ENCODE measurements at regions not wholly inside any gene's neighbourhood (a gene's known extent, or its start where the extent isn't known, plus 50 kb on each side); places are given as distances from the start of the nearest gene placed in this dataset.
"Not testable (repeated sequence)": the region's sequence is repeated elsewhere in the genome, so short reads cannot be mapped to it uniquely, and the experiment has no call there.

DNA sequence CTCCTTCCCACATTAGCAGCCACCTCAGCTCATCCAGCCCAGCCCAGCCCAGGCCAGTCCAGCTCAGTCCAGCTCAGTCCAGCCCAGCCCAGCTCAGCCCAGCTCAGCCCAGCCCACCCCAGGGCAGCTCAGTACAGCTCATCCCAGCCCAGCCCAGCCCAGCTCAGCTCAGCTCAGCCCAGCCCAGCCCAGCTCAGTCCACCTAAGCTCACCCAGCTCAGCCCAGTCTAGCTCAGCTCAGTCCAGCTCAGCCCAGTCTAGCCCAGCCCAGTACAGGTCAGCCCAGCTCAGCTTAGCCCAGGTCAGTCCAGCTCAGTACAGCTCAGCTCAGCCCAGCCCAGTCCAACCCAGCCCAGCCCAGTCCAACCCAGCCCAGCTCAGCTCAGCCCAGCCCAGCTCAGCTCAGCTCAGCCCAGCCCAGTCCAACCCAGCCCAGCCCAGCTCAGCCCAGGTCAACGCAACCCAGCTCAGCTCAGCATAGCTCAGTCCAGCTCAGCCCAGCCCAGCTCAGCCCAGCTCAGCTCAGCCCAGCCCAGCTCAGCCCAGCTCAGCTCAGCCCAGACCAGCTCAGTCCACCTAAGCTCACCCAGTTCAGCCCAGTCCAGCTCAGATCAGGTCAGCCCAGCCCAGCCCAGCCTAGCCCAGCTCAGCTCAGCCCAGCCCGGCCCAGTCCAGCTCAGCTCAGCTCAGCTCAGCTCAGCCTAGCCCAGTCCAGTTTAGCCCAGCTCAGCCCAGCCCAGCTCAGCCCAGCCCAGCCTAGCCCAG is 63.0 kb downstream of the TMEM121 start:
- TF ChIP-seq, protein P1, sequence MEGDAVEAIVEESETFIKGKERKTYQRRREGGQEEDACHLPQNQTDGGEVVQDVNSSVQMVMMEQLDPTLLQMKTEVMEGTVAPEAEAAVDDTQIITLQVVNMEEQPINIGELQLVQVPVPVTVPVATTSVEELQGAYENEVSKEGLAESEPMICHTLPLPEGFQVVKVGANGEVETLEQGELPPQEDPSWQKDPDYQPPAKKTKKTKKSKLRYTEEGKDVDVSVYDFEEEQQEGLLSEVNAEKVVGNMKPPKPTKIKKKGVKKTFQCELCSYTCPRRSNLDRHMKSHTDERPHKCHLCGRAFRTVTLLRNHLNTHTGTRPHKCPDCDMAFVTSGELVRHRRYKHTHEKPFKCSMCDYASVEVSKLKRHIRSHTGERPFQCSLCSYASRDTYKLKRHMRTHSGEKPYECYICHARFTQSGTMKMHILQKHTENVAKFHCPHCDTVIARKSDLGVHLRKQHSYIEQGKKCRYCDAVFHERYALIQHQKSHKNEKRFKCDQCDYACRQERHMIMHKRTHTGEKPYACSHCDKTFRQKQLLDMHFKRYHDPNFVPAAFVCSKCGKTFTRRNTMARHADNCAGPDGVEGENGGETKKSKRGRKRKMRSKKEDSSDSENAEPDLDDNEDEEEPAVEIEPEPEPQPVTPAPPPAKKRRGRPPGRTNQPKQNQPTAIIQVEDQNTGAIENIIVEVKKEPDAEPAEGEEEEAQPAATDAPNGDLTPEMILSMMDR (conservative IDR thresholded peaks at IDR 0.05; ENCODE audit: low read length) = no peak
- H3K4me3 ChIP-seq (ENCODE audit: low read length) = no peak overlapping the region
- DNase-seq (ENCODE audit: low read depth) = no peak

DNA sequence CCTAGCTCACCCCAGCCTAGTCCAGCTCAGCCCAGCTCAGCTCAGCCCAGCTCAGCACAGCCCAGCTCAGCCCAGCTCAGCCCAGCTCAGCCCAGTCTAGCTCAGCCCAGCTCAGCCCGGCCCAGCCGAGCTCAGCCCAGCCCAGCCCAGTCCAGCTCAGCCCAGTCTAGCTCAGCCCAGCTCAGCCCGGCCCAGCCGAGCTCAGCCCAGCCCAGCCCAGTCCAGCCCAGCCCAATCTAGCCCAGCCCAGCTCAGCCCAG is 63.5 kb downstream of the TMEM121 start:
- H3K4me3 ChIP-seq (ENCODE audit: low read length); DNase-seq (ENCODE audit: low read depth): not testable (repeated sequence)

DNA sequence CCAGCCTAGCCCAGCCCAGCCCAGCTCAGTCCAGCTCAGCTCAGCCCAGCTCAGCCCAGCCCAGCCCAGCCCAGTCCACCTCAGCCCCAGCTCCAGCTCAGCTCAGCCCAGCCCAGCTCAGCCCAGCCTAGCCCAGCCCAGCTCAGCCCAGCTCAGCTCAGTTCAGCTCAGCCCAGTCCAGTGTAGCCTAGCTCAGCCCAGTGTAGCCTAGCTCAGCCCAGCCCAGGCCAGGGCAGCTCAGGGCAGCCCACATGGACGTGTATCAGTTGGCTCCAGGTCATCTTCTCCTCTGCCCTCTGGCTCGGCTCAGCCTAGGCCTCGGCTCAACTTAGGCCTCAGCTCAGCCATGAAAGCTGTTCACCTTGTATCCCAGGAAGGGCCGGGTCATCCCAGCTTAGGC is 64.7 kb downstream of the TMEM121 start:
- H3K4me3 ChIP-seq (ENCODE audit: low read length) = no peak overlapping the region
- no peak for DNase-seq (ENCODE audit: low read depth)
- TF ChIP-seq, protein P1 (conservative IDR thresholded peaks at IDR 0.05; ENCODE audit: low read length) = no peak

DNA sequence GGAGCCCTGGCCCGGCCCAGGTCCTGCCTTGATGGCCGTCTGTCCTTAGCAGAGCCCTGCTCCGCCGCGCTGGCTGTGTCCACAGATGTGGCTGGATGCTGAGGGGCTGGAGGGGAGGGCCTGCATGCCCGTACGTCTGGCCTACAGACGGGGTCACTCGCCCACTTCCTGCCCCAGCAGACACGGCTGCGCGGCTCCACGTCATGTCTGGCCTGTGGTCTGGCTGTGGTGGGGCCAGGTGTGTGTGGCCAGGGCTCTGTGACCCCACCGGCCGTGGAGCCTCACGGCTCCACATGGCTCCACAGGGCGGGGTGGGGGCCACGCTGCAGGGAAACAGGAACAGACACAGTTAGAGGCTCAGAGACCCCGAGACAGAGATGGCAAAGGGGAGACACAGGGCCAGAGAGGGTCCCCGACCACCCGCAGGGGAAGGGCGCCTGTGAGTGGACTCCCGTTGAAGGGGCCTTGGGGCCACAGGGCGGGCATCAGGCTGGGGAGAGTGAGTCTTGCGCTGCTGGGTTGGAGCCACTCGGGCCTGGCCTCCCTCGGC is 65.5 kb downstream of the TMEM121 start:
- not testable (repeated sequence) for H3K4me3 ChIP-seq (ENCODE audit: low read length); DNase-seq (ENCODE audit: low read depth)

DNA sequence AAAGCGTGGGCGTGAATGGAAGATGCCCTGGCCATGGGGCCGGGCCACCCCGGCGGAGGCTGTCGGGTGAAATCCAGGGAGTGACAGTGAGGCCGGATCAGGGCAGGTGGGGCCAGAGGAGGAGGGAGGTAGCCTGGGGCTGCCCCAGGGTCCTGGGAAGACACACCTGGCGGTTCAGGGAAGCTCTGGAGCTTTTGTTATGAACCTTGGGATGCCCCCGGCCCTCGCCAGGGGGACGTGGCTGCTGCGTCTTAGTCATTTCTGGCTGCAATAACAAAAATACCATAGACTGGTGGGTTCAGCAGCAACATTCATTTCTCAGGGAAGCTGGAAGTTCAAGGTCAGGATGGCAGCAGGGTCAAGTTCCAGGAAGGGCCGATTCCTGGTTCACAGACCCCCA is 66.3 kb downstream of the TMEM121 start:
- DNase-seq (ENCODE audit: low read depth); H3K4me3 ChIP-seq (ENCODE audit: low read length): not testable (repeated sequence)

DNA sequence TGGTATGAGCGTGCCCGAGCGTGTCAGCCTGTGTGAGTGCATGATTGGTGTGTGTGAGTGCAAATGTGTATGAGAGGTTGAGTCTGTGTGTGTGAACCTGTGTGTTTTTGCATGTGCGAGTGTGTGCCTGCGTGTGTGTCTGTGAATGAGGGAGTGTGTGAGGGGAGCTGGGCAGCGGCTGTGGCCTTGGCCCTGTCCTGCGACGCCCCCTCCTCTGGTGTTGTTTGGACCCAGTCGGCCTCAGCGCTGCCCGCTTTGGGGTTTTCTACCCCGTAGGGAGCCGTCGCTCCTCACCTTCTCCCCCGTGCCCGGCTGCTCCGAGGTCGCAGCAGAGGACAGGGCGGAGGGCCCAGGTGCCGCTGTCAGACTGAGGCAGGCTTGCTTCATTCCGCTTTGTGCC is 69.0 kb downstream of the TMEM121 start:
- H3K4me3 ChIP-seq (ENCODE audit: low read length); DNase-seq (ENCODE audit: low read depth): not testable (repeated sequence)

DNA sequence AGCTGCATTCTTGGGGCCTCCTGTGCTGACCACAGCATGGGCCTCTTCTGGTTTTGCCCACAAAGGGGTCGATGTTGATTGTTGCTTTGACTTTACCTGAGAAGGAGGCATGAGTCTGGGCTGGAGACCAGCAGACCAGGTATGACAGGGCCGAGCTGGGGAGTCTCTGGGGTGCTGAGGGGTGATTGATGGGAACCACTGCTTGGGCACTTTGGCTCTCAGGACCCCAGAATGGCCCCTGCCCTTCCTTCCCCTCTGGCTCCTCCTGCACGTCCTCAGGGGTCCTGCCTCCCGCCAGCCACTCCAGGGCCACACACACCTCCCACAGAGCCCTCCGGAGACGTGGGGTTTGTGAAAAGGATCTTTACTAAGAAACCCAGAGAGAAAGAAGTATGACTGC is 70.0 kb downstream of the TMEM121 start:
- not testable (repeated sequence) for DNase-seq (ENCODE audit: low read depth); H3K4me3 ChIP-seq (ENCODE audit: low read length)

DNA sequence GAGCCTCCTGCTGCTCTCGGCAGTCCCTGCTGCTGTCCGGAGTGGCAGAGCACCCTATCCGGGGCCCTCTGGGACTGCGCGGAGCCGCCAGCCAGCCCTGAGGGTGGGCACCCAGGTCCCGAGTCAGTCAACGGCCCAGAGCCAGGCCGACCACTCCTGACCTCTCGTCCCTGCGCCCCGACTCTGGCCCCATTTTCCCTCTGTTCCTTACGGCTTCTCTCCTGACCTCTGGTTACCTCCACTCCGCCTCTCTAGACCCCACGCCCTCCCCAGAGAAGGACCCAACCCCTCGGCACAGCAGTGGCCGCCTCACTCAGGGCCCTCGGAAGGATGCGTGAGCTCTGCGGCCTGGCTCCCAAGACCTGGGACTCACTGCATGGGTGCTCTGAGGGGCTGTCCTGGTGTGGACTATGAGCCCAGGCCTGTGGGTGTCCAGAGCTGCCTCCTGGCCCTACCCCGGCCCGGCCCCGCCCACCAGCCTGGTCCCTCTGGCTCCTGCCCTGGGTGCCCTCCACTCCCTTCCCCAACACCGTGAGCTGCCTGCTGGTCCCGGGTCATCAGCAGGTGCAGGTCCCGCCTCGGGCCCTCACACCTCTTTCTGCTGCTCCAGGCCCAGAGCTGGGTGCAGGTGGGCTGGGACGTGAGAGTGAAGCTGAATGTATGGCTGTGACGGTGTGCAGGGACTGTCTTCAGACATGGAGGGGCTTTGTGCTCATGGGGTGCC is 71.8 kb downstream of the TMEM121 start:
- H3K4me3 ChIP-seq (ENCODE audit: low read length); DNase-seq (ENCODE audit: low read depth): not testable (repeated sequence)

DNA sequence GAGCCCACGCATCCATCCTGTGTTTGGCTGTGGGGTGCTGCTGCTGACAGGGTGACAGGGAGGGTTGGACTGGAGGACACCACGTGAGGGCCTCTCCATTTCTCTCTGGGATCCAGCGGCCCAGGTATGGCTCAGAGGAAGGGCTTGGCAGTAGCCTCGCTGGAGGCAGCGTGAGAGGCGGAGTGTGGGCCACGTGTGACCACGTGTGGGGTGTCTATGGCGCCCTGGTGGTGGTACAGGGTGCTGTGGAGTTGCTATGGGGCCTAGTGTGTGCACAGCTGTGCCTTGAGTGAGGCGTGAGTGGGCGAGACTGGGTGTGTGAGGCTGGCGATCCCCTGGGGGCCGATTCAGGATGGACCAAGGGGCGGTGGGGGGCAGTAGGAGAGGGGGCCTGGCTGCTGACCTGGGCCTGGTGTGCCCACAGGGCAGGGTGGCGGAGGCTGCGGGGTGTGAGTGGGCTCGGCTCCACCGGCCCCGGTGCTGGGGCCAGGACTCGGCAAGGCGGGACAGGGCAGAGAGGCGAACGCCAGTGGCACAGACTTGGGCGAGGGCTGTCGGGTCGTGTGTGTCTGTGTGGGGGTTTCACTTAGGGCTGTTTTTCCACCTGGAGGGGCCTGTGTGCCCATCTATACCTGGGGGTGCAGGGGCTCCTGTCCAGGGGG is 72.7 kb downstream of the TMEM121 start:
- not testable (repeated sequence) for DNase-seq (ENCODE audit: low read depth)

DNA sequence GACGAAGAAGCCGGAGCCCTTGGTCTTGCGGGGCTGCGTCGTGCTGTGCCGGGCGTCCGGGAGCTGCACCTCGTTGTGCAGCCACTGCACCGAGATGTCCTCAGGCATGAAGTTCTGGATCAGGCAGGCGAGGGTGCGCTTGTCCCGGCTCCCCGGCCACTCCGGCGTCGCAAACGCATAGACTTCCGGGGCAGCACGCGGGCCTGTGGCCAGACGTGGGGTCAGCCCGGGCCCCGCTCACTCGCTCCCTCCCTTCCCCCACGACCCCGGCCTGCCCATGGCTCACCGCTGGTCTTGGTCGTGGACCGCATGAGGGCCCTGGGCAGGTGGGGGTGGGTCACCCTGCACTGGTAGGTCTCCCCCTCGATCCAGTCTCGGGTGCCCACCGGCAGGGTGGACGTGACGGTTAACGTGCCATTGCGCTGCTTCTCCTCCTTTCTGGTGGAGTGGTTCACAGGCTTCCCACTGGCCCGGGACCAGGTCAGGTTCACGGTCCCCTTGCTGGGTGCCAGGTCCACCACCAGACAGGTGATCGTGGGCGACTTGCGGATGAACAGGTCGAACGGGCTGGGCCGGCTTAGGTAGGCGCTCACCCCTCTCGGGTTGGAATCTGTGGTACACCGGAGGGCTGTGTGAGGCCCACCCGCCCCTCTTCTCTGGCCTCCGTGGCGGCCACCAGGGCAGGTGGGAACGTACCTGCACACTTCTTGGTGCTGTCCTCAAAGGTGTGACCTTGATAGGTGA is 74.0 kb downstream of the TMEM121 start:
- not testable (repeated sequence) for H3K4me3 ChIP-seq (ENCODE audit: low read length); DNase-seq (ENCODE audit: low read depth)

More for the DNA sequence above, 72.7 kb downstream of the TMEM121 start:
- not testable (repeated sequence) for H3K4me3 ChIP-seq (ENCODE audit: low read length)

DNA sequence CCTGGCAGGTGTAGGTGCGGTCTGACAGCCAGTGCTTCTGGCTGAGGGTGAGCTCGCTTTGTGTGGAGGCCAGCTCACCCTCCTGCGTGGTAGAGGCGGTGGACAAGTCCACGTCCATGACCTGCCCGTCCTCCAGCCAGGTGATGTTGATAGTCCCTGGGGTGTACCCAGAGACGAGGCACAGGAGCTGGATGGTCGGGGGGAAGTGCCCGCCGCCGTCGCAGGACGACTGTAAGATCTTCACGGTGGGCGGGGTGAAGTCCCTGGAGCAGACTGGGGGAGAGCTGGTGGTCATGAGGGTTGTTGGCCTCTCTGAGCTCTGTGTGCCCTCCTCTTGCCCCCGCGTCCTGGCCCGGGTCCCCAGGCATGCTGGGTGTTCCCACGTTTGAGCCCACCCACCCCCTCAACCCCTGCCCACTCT is 74.6 kb downstream of the TMEM121 start:
- DNase-seq (ENCODE audit: low read depth) = no peak
- H3K4me3 ChIP-seq (ENCODE audit: low read length) = no peak overlapping the region
- TF ChIP-seq, protein P1 (conservative IDR thresholded peaks at IDR 0.05; ENCODE audit: low read length) = no peak
